T-helper 9 cell (primary cell): ENCODE measurements at regions not wholly inside any gene's neighbourhood (a gene's known extent, or its start where the extent isn't known, plus 50 kb on each side); places are given as distances from the start of the nearest gene placed in this dataset.
"Not testable (repeated sequence)": the region's sequence is repeated elsewhere in the genome, so short reads cannot be mapped to it uniquely, and the experiment has no call there.

ENCODE experiments used
- DNase-seq: peaks from one replicate; pipeline ENCODE4 v3.0.0-alpha.2; 2020

GRCh38 chr12:90585640-90586304 lies 369.2 kb downstream of the CCER1 start:
- no peak for DNase-seq

GRCh38 chr12:90576707-90577106 lies 378.3 kb downstream of the CCER1 start:
- no peak for DNase-seq

- DNase-seq, result no peak
These were observed 379.0 kb downstream of the CCER1 start for GRCh38 chr12:90575995-90576394.

- no peak for DNase-seq
These were observed 380.3 kb downstream of the CCER1 start for GRCh38 chr12:90574676-90575075.

- DNase-seq, result no peak
These were observed 382.2 kb downstream of the CCER1 start for GRCh38 chr12:90572778-90573177.

- no peak for DNase-seq
These were observed 385.3 kb downstream of the CCER1 start for GRCh38 chr12:90569685-90570084.

- DNase-seq, result no peak
These were observed 392.3 kb downstream of the CCER1 start for GRCh38 chr12:90562671-90563070.

GRCh38 chr12:90548595-90548994 lies 406.4 kb downstream of the CCER1 start:
- no peak for DNase-seq

- DNase-seq, result no peak
These were observed 408.5 kb downstream of the CCER1 start for GRCh38 chr12:90546511-90546910.

- no peak for DNase-seq
These were observed 411.1 kb downstream of the CCER1 start for GRCh38 chr12:90543841-90544240.

- no peak for DNase-seq
These were observed 411.6 kb downstream of the CCER1 start for GRCh38 chr12:90543374-90543773.

GRCh38 chr12:90542852-90543251 lies 412.1 kb downstream of the CCER1 start:
- DNase-seq, result not testable (repeated sequence)

- DNase-seq, result not testable (repeated sequence)
These were observed 421.1 kb downstream of the CCER1 start for GRCh38 chr12:90533828-90534227.

- no peak for DNase-seq
These were observed 434.8 kb downstream of the CCER1 start for GRCh38 chr12:90520002-90520734.

- no peak for DNase-seq
These were observed 435.7 kb downstream of the CCER1 start for GRCh38 chr12:90519285-90519684.

- DNase-seq, result no peak
These were observed 439.5 kb downstream of the CCER1 start for GRCh38 chr12:90515199-90516175.

GRCh38 chr12:90514325-90514724 lies 440.7 kb downstream of the CCER1 start:
- no peak for DNase-seq

- DNase-seq, result no peak
These were observed 442.5 kb downstream of the CCER1 start for GRCh38 chr12:90512518-90512917.

GRCh38 chr12:90510948-90511347 lies 444.0 kb downstream of the CCER1 start:
- DNase-seq, result no peak

GRCh38 chr12:90504806-90505205 lies 450.2 kb downstream of the CCER1 start:
- no peak for DNase-seq

- DNase-seq, result no peak
These were observed 452.9 kb downstream of the CCER1 start for GRCh38 chr12:90502070-90502469.

GRCh38 chr12:90501412-90501811 lies 453.6 kb downstream of the CCER1 start:
- DNase-seq, result no peak

GRCh38 chr12:90499795-90500194 lies 455.2 kb downstream of the CCER1 start:
- DNase-seq, result no peak
